IPS DF 4.7 (cell line): ENCODE measurements at regions not wholly inside any gene's neighbourhood (a gene's known extent, or its start where the extent isn't known, plus 50 kb on each side); places are given as distances from the start of the nearest gene placed in this dataset.

Experiments
- DNase-seq: peaks from one replicate; pipeline ENCODE4 v3.0.0-alpha.2; 2013; ENCODE audit warnings: low spot score; ENCODE audit errors: extremely low read depth

DNA sequence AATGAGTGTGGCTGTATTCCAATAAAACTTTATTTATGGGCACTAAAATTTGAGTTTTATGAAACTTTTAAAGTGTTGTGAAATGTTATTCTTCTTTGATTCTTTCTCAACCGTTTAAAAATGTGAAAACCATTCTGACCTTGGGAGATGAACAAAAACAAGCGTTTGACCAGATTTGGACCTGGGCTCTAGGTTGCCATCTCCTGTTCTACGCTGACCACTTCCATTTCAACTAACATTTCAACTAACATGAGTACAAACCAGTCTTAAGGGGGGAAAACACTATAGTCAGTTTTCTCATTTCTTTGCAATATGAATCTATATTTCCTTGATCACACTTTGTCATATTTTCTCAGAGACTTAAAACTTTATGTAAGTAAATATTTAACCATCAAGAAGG lies 118.4 kb upstream of the IRX5 start:
- no peak for DNase-seq

- no peak for DNase-seq
These were observed 121.8 kb upstream of the IRX5 start for GRCh38 chr16:54808890-54809289.

- no peak for DNase-seq
These were observed 123.7 kb upstream of the IRX5 start for GRCh38 chr16:54806881-54807360.

DNA sequence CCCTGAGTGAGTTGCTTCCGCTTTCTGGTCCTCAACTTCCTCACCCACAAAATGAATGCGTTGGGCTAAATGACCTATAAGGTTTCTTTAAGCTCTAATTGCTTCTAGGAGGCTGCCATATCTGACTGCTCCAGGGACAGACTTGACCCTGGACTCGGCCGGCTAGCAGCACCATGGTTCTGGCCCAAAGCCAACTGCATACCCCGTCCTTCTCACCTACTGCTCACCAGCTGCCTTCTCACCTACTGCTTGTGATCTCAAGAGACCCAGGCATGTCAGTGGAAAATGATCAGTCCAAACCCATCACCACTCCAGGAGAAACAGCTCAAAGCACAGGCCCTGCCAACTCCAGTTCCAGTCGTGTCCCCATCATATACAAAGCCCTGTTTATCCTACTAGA lies 124.3 kb upstream of the IRX5 start:
- DNase-seq: no peak

GRCh38 chr16:54805648-54806047 lies 125.0 kb upstream of the IRX5 start:
- DNase-seq: no peak

GRCh38 chr16:54801057-54801844 lies 129.4 kb upstream of the IRX5 start:
- no peak for DNase-seq

DNA sequence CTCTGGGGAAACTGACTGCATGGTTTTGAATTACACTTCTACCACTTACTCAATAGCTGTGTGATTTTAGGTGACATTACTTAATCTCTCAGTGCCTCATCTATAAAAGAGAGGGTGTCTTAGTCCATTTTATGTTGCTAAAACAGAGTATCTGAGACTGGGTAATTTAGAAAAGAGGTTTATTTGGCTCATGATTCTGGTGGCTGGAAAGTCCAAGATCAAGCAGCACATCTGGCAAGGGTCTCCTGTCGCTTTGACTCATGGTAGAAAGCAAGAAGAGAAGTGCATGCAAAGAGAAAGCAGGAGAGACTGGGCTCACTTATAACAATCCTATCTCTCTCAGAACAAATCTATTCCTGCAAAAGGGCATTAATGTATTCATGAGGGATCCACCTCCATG lies 132.4 kb upstream of the IRX5 start:
- no peak for DNase-seq

DNA sequence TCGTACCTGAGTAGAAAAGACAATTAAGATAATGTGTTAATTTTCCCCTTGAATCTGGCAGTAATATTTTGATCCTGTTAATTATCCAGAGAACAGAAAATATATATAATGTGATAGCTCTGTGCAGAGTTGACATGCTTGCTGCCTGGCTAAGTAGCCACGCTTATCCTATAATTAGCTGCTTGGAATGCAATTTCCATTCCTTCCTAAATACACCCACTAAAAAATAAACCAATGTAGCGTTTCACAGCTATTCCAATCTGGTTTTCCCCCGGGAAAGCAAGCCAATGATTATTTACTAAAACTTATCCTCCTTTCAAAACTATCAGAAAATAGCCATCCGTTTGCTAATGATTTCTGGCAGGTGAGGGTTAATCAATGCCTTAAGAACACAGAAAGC lies 134.5 kb upstream of the IRX5 start:
- DNase-seq: no peak

DNA sequence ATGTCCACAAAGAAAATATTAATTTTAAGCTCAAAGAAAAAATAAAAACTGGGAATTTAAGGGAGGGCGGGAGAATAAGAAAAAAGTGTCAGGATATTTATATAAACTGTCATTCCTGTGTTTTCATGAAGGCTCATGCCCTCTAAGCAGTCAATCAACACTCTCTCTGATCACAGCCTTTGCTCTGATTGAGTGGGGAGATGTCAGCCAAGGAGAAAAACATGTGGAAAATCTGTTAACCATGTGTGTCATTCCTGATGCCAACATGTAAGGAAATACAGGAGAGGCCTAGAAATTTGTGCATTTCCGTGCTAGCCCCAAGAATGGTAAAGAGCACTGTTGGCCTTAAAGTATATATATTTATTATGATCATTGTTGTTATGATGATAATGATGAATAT lies 137.9 kb upstream of the IRX5 start:
- DNase-seq: no peak

DNA sequence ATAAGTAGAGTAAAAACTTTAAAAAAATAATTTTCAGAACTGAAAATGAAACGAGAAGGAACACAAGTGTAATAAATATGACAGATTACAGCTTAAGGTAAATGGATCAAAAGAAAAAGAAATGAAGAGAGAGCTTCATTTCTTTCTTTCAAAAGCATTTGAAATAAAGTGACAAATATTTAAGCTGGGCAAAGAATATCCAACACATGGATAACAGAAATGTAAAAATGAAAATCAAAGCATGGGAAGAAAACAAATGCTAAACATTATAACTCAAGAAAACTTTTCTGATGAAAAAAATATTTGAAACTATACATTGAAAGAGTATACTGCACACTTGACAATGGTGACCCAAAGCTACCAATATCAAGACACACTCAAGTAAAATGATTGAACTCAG lies 143.6 kb upstream of the IRX5 start:
- DNase-seq: no peak

DNA sequence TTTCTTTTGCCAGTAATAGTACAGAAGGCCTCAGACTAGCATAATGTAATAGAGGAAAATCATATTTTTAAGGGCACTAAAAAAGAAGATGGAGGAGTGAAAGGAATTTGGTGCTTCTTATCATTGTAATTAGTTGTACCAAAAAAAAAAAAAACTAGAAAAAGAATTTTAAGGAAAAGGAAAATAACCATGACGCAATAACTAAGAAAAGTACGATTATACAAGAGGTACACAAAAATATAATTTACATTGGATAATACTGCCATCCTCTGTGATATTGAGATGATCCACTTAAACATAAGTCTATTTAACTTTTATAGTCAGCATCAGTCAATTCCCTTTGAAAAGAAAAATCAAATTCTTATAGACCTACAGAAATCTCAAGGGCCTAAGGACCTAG lies 146.7 kb upstream of the IRX5 start:
- no peak for DNase-seq

DNA sequence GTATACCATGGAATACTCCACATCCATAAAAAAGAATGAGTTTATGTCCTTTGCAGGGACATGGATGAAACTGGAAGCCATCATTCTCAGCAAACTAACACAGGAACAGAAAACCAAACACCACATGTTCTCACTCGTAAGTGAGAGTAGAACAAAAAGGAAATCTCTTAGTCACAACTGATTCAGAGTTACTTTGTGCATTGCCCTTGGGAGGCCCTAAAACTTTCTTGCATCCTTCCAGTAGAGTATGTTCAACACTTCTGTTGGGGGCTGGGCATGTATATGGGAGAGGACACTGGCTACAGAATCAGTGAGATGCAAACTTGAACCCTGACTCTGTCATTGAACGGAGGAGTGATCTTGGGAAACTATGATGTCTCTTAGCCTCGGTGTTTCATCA lies 147.4 kb upstream of the IRX5 start:
- DNase-seq: no peak

GRCh38 chr16:54780266-54780665 lies 150.4 kb upstream of the IRX5 start:
- DNase-seq: no peak

DNA sequence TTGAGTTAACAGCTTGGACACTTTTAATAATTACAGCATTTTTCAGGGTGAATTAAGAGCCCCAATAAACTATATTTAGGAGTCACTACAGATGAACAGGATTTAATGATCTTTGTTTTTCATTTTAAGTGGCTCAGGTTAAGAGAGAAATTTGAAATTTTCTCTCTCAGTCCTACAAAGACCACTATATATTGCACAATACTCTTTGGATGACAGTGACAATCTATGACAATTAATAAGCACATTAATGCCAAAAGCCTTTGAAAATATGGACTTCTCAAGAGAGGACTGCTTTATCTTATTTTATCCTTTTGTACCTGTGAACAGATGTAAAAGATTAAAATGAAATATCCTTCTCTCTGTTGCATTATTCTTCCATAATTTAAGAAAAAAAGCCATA lies 151.1 kb upstream of the IRX5 start:
- DNase-seq: no peak

GRCh38 chr16:54774768-54775167 lies 155.9 kb upstream of the IRX5 start:
- no peak for DNase-seq

DNA sequence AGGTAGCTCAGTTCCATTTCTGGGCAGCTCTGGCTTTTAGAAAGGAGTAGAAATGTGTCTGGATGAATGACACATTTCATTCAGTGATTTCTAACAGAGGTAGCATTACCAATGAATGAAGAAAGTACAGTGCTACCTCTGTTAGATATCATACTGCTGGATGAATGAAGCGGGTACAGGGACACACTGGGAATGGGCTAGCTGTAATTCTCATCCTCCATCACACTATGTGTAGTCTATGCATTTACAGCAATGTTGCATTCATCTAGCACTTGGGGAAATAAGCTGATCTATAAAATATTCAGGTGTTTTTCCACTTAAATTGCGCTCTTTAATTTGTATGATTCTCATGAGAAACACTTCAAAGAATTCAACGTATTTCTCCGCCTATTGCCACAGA lies 158.3 kb upstream of the IRX5 start:
- DNase-seq: no peak

- no peak for DNase-seq
These were observed 164.3 kb upstream of the IRX5 start for GRCh38 chr16:54766355-54766754.

GRCh38 chr16:54750249-54750648 lies 180.4 kb upstream of the IRX5 start:
- DNase-seq: no peak

GRCh38 chr16:54748611-54749190 lies 182.0 kb upstream of the IRX5 start:
- no peak for DNase-seq

DNA sequence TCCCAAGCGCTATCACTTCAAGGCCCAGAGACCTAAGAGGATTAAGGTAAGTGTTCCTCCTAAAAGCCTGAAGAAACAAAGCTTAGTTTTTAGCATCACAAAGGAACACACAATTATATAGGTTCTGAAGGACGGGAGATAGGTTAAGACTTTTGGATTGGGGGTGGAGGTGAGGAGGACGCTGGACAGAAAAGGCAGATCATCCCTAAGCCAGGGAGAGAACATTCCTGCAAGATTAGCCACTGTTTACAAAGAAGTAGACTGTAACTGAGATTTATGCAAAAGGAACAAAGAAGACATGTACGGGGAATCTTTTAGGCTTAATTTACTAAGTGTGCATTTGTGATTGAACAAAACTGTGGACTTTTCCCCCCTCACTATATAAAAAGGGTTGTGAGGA lies 184.1 kb upstream of the IRX5 start:
- DNase-seq: no peak

DNA sequence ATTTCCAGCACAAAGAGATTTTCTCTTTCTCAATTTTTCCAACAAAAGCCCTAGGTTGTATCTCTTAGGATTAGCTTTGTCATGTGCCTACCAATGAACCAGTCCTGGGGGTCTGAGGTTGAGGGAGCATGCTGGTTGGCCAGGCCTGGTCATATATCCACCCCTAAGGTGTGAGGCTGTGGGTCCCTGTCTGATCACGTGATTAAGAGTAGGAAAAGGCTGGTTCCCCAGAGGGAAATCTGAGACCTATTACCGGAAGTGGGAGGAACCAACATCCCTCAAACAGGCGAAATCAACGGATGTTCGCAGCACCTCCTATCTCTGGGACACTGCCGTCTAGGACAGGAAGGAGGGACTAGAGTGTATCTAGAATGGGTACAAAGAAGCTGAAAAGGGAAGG lies 185.7 kb upstream of the IRX5 start:
- DNase-seq: no peak

DNA sequence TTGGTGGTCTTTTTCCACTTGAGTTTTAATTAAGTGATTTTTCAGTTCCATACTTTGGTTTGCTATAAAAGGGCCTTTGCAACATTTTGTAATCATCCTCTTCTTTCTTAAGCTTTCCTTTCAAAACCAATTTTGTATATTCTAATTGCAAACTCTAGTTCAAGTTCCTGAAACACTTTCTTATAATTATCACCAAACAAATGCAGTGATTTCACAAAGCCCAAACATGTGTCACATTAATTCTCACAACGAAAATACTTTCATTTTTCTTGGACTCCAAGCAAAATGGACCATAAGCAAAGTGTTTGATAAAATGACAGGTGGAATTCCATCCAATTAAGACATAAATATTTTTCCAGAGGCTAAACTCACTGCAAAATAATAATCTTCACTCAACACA lies 188.2 kb upstream of the IRX5 start:
- DNase-seq: no peak

DNA sequence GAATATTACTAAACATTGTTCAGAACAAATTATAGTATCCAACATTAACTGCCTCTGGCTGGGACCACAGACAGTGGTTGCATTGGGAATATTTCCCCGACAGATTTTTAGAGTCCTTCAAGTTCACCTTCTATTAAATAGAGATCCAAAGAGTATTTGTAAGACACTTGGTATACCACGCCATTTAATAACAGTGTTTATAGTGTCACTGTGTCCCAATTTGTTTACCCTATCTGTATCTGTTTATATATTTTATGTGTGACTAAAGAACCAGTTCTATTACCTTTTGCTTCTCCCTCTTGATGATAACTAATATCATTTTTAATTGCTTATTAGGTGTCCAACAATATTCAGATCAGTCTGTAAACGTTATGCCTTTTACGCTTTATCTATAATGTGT lies 191.3 kb upstream of the IRX5 start:
- DNase-seq: no peak
